ENCODE measurements at regions not wholly inside any gene's neighbourhood (a gene's known extent, or its start where the extent isn't known, plus 50 kb on each side); places are given as distances from the start of the nearest gene placed in this dataset.
"Not testable (repeated sequence)": the region's sequence is repeated elsewhere in the genome, so short reads cannot be mapped to it uniquely, and the experiment has no call there.

- in situ Hi-C loops (cut with HindIII; ENCODE audit: low sequenced_read_pairs): no loop called here
- no peak for DNase-seq (ENCODE audit: low read depth, low spot score)
- TF ChIP-seq, protein P1, sequence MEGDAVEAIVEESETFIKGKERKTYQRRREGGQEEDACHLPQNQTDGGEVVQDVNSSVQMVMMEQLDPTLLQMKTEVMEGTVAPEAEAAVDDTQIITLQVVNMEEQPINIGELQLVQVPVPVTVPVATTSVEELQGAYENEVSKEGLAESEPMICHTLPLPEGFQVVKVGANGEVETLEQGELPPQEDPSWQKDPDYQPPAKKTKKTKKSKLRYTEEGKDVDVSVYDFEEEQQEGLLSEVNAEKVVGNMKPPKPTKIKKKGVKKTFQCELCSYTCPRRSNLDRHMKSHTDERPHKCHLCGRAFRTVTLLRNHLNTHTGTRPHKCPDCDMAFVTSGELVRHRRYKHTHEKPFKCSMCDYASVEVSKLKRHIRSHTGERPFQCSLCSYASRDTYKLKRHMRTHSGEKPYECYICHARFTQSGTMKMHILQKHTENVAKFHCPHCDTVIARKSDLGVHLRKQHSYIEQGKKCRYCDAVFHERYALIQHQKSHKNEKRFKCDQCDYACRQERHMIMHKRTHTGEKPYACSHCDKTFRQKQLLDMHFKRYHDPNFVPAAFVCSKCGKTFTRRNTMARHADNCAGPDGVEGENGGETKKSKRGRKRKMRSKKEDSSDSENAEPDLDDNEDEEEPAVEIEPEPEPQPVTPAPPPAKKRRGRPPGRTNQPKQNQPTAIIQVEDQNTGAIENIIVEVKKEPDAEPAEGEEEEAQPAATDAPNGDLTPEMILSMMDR (IDR thresholded peaks at IDR 0.05; ENCODE audit: low read depth, low read length): no peak
- H3K4me3 ChIP-seq (ENCODE audit: low read depth, low read length): no peak overlapping the region
Observed at GRCh38 chr13:44054525-44054924, 174.8 kb downstream of the LACC1 start.

DNA sequence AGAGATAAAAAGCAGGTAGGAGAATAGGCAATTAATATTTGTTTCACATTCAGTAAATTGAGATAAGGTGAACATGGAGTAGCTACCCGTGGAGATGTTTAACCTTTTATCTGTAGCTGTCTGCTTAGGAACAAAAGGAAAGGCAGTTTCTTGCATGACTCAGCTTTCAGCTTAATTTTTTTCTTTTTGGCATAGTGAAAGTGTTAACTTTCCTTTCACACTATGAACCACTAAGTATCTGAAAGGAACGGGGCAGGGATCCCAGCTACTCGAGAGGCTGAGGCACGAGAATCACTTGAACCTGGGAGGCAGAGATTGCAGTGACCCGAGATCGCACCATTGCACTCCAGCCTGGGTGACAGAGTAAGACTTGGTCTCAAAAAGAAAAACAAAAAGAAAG is 176.0 kb downstream of the LACC1 start:
- DNase-seq (ENCODE audit: low read depth, low spot score); H3K4me3 ChIP-seq (ENCODE audit: low read depth, low read length); in situ Hi-C loops (cut with HindIII; ENCODE audit: low sequenced_read_pairs): not testable (repeated sequence)

DNA sequence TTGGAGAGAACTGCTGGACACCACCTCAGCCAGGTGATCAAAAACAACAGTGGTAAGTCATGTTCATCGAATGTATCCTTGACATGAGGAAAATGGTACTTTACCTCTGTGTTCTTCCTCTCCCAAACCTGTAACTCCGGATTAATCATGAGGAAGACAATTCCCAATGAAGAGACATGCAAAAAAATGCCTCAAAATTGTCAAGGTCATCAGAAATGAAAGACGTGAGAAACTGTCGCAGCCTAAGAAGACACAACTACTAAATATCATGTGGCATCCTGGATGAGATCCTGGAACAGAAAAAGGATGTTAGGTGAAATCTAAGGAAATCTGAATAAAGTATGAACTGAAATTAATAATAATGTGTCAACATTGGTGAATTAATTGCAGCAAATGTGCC is 178.4 kb downstream of the LACC1 start:
- in situ Hi-C loops (cut with HindIII; ENCODE audit: low sequenced_read_pairs): no loop called here
- TF ChIP-seq, protein P1 (IDR thresholded peaks at IDR 0.05; ENCODE audit: low read depth, low read length): no peak
- DNase-seq (ENCODE audit: low read depth, low spot score): no peak
- H3K4me3 ChIP-seq (ENCODE audit: low read depth, low read length): no peak overlapping the region

DNA sequence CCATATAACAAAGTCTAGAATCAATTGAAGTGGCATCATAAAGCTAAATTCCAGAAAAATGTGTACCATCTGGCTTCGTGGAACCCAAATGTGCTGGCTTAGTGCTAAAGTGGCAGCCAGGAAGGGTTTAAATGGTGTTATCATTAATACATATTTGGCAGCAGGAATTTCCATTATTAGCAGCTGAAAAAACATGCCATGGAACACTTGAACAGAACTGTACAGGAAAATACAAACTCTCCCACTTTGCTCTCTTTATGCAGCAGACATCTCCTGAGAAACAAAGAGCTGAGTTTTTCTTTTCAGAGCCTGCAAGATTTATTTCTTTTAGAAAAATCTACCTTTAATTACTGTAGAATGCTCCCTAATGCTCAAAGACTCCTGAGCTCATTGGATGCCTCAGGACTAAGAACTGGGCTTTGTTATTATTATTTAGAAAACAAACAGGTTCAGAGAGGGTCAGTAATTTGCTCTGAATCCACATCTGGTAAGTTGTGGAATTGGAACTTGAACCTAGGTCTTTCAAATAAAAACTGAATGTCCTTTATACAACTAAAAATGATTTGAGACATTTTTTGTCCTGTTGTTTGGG is 179.0 kb downstream of the LACC1 start:
- in situ Hi-C loops (cut with HindIII; ENCODE audit: low sequenced_read_pairs): no loop called here
- no peak overlapping the region for H3K4me3 ChIP-seq (ENCODE audit: low read depth, low read length)
- peak; percentile 10 for DNase-seq (ENCODE audit: low read depth, low spot score)
- TF ChIP-seq, protein P1 (IDR thresholded peaks at IDR 0.05; ENCODE audit: low read depth, low read length): no peak

DNA sequence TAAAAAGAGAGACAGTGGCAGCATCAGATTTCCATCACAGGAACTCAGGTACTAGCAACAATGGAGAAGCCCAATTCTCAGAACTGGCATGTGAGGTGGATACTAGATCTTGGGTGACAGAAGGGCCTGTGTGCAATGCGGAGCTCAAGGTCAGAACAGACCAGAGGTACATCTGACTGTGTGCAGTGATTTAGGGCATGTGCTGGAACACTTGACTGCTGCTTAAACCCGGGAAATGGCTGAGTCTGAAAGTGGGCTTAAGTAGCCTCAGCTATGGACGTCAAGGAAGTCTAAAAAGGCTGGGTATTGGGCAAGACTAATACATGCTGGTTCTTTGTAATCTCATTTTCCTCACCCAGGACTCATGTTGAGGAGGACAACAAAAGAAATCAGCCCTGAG is 182.2 kb downstream of the LACC1 start:
- in situ Hi-C loops (cut with HindIII; ENCODE audit: low sequenced_read_pairs): no loop called here
- TF ChIP-seq, protein P1 (IDR thresholded peaks at IDR 0.05; ENCODE audit: low read depth, low read length): no peak
- H3K4me3 ChIP-seq (ENCODE audit: low read depth, low read length): no peak overlapping the region

DNA sequence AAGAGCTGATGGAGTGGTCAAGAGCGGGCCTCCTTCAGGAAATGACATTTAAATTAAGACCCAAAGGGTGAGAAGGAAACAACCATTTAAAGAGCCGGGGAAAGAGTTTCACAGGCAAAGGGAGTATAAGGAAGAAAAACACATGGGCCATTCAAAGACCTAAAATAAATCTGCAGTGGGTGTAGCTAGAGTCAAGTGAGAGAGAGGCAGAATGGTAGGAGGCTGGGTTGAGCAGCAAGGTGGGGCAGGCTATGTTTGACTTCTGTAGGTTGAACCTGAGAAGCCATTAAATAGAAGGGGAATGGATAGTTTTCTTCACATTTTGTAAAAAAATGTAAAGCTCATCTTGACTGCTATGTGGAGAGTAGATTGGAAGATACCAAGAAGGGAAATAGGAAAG is 183.8 kb downstream of the LACC1 start:
- DNase-seq (ENCODE audit: low read depth, low spot score): no peak
- H3K4me3 ChIP-seq (ENCODE audit: low read depth, low read length): no peak overlapping the region
- in situ Hi-C loops (cut with HindIII; ENCODE audit: low sequenced_read_pairs): no loop called here
- TF ChIP-seq, protein P1 (IDR thresholded peaks at IDR 0.05; ENCODE audit: low read depth, low read length): no peak

More for the DNA sequence above, 182.2 kb downstream of the LACC1 start:
- no peak for DNase-seq (ENCODE audit: low read depth, low spot score)

DNA sequence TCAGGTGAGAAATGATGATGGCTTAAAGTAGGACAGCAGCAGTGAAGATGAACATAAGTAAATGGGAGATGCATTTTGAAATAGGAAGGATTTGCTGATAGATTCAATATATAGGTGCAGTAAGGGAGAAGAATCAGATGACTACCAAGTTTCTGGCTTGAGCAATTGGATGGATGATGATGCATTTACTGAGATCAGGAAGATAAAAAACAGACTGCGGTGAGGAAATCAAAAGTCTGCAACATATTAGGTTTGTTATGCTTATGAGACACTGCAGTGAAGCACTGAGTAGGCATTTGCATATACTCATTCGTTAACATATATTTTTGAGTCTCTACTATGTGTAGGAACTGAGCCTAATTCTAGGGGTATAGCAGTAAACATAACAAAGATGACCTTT is 184.2 kb downstream of the LACC1 start:
- no peak overlapping the region for H3K4me3 ChIP-seq (ENCODE audit: low read depth, low read length)
- TF ChIP-seq, protein P1 (IDR thresholded peaks at IDR 0.05; ENCODE audit: low read depth, low read length): no peak
- in situ Hi-C loops (cut with HindIII; ENCODE audit: low sequenced_read_pairs): no loop called here
- no peak for DNase-seq (ENCODE audit: low read depth, low spot score)

Data from astrocyte of the spinal cord (primary cell).